Natural killer cell treated with Interleukin-12 subunit alpha and Interleukin-12 subunit beta and Interleukin-15 and Interleukin-18, amount 100 ng/mL, for 72 hours (primary cell): ENCODE measurements at regions not wholly inside any gene's neighbourhood (a gene's known extent, or its start where the extent isn't known, plus 50 kb on each side); places are given as distances from the start of the nearest gene placed in this dataset.

ENCODE experiments used
- ATAC-seq, 2 donors: fragments of 150-1000 bp; cut with Tn5 transposase in 1 of 2; sonication (Bioruptor Pico), chemical (Tn5 transposase) in 1 of 2; 2 replicates each; pipeline ENCODE4 v1.10.0; 2021
- DNase-seq: peaks from one replicate; pipeline ENCODE4 v3.0.0; 2022; ENCODE audit warnings: low spot score
- H3K27ac Mint-ChIP-seq, 2 donors: 1 replicate in 1 of 2; 2 replicates in 1 of 2; pipeline ENCODE4 v1.8.0; 2022; ENCODE audit warnings: mixed read lengths in 2 of 2, mild to moderate bottlenecking in 1 of 2, moderate library complexity in 1 of 2
- H3K27me3 Mint-ChIP-seq, 2 donors: 1 replicate in 1 of 2; 2 replicates in 1 of 2; pipeline ENCODE4 v1.8.0; 2022; ENCODE audit warnings: mixed read lengths in 2 of 2
- H3K36me3 Mint-ChIP-seq: one replicate; pipeline ENCODE4 v1.8.0; 2022; ENCODE audit warnings: mixed read lengths
- H3K4me1 Mint-ChIP-seq, 2 donors: 1 replicate in 1 of 2; 2 replicates in 1 of 2; pipeline ENCODE4 v1.8.0; 2022; ENCODE audit warnings: low read depth in 2 of 2, mixed read lengths in 2 of 2, mild to moderate bottlenecking in 1 of 2
- H3K4me3 Mint-ChIP-seq: one replicate; pipeline ENCODE4 v1.8.0; 2022; ENCODE audit warnings: mixed read lengths
- H3K9me3 Mint-ChIP-seq: 2 replicates; pipeline ENCODE4 v1.8.0; 2022; ENCODE audit warnings: mixed read lengths

DNA sequence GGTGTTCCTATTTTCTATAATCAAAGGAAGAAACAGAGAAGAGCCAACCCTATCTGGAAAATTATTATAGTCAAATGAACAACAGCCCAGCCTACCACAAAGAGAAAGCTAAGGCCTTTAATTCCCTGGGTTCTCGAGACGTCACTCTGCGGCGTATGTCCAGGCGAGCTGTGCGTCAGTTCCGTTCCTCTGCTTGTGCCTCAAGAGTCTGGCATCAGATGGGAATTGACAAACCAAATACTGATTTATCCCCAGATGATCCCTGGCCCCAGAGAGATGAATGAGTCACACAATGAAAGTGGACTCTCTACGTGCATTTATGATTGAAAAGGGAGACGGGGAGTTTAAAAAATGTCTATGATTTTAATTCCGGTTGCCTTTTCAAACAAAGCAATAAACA lies 151.6 kb upstream of the PDE10A start:
- H3K36me3 Mint-ChIP-seq, result no peaks in the 10 kb centered on the region
- H3K9me3 Mint-ChIP-seq, result peaks cover 6% of the 10 kb centered on the region
- ATAC-seq (no peak), DNase-seq (no peak)
- H3K27ac Mint-ChIP-seq, result no peak overlapping the region
- peaks cover 22 to 30% of the 10 kb centered on the region in 2 donors for H3K27me3 Mint-ChIP-seq
- H3K4me1 Mint-ChIP-seq, result no peaks in the 10 kb centered on the region
- H3K4me3 Mint-ChIP-seq, result no peak overlapping the region

DNA sequence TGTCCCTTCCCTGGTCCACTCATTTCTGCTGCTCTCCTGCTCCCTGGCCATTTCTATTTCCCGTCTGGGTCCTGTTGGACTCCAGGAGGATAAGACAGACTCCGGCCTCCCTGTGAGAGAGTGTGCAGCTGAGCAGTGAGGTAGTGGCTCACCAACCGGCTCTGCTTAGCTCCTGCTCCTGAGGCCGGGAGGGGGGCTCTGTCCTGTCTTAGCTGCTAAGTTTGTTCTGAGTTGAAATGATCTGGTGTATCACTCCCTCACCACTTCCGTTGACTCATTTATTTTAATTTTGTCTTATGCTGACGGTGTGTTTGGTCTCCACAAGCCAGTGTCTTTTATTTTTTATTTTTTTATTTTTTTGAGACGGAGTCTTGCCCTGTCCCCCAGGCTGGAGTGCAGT lies 148.5 kb upstream of the PDE10A start:
- DNase-seq (no peak), ATAC-seq (no peak)
- no peak overlapping the region for H3K27ac Mint-ChIP-seq

DNA sequence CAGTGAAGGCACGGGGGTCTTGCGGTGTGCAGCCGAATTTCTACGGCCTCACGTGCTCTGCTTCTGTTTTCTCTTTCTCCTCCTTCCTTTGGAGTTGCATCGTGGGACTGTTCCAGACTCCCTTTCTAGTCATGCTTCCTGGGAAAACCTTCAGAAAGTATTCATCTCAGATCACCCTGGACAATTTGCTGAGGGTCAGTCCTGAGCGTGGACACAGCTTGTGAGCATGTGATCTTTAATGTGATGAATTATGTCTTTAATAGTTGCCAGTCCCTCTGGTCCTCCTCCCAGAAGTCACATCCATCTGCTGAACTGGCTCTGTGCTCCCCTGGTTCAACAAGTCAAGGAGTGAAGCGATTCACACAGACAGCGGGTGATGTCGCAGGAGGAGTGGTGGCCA lies 145.0 kb upstream of the PDE10A start:
- H3K4me3 Mint-ChIP-seq, result no peak overlapping the region
- peaks cover 6% of the 10 kb centered on the region for H3K9me3 Mint-ChIP-seq

More for the DNA sequence above, 148.5 kb upstream of the PDE10A start:
- H3K9me3 Mint-ChIP-seq, result peaks cover 6% of the 10 kb centered on the region
- no peaks in the 10 kb centered on the region for H3K4me1 Mint-ChIP-seq
- H3K36me3 Mint-ChIP-seq, result no peaks in the 10 kb centered on the region
- no peak overlapping the region for H3K4me3 Mint-ChIP-seq
- H3K27me3 Mint-ChIP-seq, result peaks cover 11 to 16% of the 10 kb centered on the region in 2 donors

DNA sequence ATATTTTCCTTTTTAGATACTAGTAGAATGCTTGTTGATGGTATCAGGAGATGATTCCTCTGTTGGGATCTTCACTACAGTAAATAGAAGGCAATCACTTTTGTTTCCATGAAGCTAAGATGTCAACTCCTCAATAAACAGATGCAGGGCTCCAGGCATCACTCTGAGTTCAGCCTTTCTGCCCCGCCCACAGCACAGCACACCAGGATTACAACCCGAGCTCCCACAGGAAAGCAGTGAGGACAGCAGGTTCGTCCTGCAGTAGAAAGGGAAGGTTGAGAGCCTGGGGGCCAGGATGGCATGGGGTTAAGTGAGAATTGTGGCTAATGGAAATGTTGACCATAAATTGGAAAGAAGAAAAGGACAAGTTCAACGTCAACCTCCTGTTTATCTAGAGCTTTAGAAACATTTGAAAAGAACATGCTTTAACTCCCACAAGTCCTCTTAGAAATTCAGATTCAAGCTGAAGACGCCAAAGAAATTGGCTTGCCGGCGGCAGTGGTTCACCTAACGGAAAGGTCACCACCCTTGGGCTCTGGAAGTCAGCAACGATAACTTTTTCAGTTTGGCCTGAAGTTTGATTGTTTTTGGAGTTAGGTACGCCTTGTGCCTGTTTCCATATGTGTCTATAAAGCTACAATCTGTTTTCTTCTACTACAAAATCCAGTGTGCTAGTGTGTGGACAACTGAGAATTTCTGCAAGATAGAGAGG lies 144.4 kb upstream of the PDE10A start:
- no peak for ATAC-seq
- Mint-ChIP-seq H3K27ac (no peak overlapping the region), H3K27me3 (peaks cover 11 to 21% of the 10 kb centered on the region in 2 donors), H3K4me3 (no peak overlapping the region), H3K4me1 (peaks cover 0 to 4% of the 10 kb centered on the region in 2 donors), H3K9me3 (peaks cover 6% of the 10 kb centered on the region), H3K36me3 (no peaks in the 10 kb centered on the region)
- no peak for DNase-seq

More for the DNA sequence above, 145.0 kb upstream of the PDE10A start:
- H3K4me1 Mint-ChIP-seq, result peaks cover 0 to 4% of the 10 kb centered on the region in 2 donors
- ATAC-seq (no peak), DNase-seq (no peak)
- H3K27me3 Mint-ChIP-seq, result peaks cover 11 to 21% of the 10 kb centered on the region in 2 donors
- H3K36me3 Mint-ChIP-seq, result no peaks in the 10 kb centered on the region
- H3K27ac Mint-ChIP-seq, result no peak overlapping the region

DNA sequence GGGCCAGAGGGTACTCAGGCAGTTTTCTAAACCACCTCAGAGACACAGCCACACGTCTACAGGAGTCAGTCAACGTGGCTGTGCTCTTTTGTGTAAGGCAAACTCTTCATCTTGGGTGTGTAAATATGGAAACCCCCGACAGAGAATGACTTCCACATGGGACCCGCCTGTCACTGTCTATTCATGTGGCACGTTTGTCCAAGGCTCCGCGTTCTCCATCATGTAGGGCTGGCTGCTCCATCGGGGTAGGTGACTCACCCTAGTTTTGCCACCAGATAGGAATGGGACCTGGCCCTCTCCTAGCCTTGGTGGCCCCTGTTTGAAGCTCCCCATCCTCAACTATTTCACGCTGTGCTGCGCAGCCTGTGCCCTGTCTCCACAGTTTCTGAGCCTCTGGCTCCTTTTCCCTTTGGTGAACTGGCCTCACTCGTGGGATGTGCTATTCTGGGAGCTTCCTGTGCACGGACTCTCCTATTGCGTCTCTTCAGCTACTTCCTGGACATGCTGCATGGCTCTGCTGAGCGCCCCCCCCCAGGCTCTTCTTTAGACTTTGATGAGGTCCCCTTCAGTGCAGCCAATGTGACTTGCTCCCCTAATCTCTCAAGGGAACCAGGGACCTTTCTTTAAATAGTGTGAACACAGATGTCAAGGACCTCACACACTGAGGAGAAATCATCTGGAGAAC lies 143.2 kb upstream of the PDE10A start:
- H3K4me3 Mint-ChIP-seq, result no peak overlapping the region

DNA sequence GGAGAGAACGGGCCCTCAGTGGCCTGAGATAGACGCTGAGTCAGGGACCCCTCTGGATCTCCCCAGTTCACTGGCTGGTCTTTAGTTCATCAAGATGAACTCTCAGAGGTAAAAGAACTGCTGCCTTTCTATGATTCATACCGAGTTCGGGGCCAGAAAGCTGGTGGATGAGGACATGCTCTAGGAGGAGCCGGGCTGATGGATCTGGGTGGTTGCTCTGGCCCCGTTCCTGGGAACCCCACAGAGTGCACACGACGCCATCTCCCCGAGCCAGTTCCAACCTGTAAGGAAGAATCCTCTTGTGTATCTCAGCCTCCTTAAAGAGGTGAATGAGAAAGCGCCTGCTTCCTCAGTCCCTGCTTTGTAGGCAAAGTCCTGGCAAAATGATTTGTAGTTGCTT lies 142.6 kb upstream of the PDE10A start:
- Mint-ChIP-seq H3K36me3 (no peaks in the 10 kb centered on the region), H3K9me3 (peaks cover 5% of the 10 kb centered on the region), H3K27me3 (peaks cover 11 to 16% of the 10 kb centered on the region in 2 donors), H3K27ac (no peak overlapping the region), H3K4me1 (peaks cover 0 to 4% of the 10 kb centered on the region in 2 donors), H3K4me3 (no peak overlapping the region)
- ATAC-seq (no peak), DNase-seq (no peak)

More for the DNA sequence above, 143.2 kb upstream of the PDE10A start:
- no peak for DNase-seq
- H3K36me3 Mint-ChIP-seq, result no peaks in the 10 kb centered on the region
- no peak overlapping the region for H3K27ac Mint-ChIP-seq
- peaks cover 6% of the 10 kb centered on the region for H3K9me3 Mint-ChIP-seq
- no peak for ATAC-seq
- H3K27me3 Mint-ChIP-seq, result peaks cover 11 to 18% of the 10 kb centered on the region in 2 donors
- peaks cover 0 to 4% of the 10 kb centered on the region in 2 donors for H3K4me1 Mint-ChIP-seq

DNA sequence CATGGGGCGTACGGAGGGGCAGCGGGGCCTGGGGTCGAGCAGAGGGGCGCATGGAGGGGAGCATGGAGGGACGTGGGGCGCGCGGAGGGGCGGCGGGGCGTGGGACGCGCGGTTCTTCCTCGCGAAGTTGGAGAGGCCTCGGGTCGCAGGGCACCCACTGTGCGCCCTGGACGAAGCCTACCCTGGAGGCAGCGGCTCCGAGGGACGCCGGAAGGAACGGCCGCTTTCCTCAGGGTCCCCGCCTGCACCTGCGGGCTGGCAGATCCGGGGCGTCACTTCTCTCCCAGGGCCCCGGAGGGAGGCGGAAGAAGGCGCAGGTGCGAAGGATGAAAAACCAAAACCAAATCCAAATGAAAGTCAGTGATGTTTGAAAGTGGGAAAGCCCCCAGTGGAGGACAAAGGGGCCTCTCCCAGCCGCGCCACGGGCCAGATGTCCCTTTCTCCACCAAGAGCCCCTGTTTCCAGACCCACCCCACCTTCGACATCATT lies 142.1 kb upstream of the PDE10A start:
- H3K27me3 Mint-ChIP-seq, result peaks cover 11 to 12% of the 10 kb centered on the region in 2 donors
- H3K36me3 Mint-ChIP-seq, result no peaks in the 10 kb centered on the region
- H3K4me1 Mint-ChIP-seq, result peaks cover 0 to 4% of the 10 kb centered on the region in 2 donors

DNA sequence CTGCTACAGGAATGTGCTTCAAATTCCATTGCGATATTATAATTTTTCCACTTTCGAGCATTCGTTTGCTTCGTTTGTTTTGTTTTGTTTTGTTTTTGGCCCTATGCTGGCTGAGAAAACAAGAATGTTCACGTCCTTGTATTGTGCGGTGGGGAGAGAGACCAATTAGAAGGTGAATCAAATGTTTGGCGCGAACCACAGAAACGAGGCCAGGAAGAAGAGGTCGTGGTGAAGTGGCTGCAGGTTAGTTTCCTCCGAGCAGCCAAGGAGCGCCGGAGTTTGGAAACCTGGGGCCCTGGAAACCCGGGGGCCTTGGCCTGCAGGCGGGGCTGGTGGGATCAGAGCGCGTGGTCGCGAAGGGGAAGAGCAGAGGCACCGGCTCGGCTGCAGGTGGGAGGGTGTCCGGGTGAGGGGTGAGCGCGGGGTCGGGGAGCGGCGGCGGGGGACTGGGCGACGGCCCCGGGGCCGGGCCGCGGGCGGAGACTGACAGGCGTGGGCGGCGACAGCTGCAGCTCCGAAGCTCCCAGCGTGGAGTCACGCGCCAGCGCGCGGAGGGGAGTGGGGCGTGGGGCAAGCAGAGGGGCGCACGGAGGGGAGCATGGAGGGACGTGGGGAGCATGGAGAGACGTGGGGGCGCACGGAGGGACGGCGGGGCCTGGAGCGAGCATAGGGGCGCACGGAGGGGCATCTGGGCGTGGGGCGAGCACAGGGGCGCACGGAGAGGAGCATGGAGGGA lies 141.5 kb upstream of the PDE10A start:
- peaks cover 0 to 4% of the 10 kb centered on the region in 2 donors for H3K4me1 Mint-ChIP-seq
- ATAC-seq, result no peak
- no peak overlapping the region for H3K4me3 Mint-ChIP-seq
- H3K9me3 Mint-ChIP-seq, result no peaks in the 10 kb centered on the region
- no peak for DNase-seq
- H3K36me3 Mint-ChIP-seq, result no peaks in the 10 kb centered on the region
- no peak overlapping the region for H3K27ac Mint-ChIP-seq
- peaks cover 11 to 12% of the 10 kb centered on the region in 2 donors for H3K27me3 Mint-ChIP-seq

More for the DNA sequence above, 142.1 kb upstream of the PDE10A start:
- H3K4me3 Mint-ChIP-seq, result no peak overlapping the region
- no peak overlapping the region for H3K27ac Mint-ChIP-seq
- DNase-seq (no peak), ATAC-seq (no peak)
- H3K9me3 Mint-ChIP-seq, result peaks cover under 1% of the 10 kb centered on the region

DNA sequence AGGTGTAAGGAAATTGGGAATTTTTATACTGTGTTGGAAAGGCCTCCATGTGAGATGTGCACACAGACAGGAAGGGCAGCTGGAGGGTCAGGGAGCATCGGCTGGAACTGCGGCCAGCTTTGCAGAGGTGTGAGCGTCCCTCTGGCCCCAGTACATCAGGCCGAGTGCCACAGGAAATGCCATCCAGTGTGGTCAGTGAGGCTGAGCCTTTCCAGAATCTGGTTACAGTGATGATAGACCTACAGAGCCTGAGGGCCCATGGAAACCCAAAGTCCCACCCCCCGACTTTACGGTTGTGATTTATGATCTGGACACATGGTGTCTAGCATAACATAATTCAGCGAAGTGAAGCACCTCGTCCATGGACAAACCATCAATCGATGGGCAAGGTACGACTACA lies 137.3 kb upstream of the PDE10A start:
- ATAC-seq, result no peak
- H3K9me3 Mint-ChIP-seq, result no peaks in the 10 kb centered on the region
- H3K36me3 Mint-ChIP-seq, result no peaks in the 10 kb centered on the region
- H3K27ac Mint-ChIP-seq, result no peak overlapping the region
- no peak overlapping the region for H3K4me3 Mint-ChIP-seq
- peaks cover 8 to 11% of the 10 kb centered on the region in 2 donors for H3K27me3 Mint-ChIP-seq
- DNase-seq, result no peak
- peaks cover 0 to 4% of the 10 kb centered on the region in 2 donors for H3K4me1 Mint-ChIP-seq

DNA sequence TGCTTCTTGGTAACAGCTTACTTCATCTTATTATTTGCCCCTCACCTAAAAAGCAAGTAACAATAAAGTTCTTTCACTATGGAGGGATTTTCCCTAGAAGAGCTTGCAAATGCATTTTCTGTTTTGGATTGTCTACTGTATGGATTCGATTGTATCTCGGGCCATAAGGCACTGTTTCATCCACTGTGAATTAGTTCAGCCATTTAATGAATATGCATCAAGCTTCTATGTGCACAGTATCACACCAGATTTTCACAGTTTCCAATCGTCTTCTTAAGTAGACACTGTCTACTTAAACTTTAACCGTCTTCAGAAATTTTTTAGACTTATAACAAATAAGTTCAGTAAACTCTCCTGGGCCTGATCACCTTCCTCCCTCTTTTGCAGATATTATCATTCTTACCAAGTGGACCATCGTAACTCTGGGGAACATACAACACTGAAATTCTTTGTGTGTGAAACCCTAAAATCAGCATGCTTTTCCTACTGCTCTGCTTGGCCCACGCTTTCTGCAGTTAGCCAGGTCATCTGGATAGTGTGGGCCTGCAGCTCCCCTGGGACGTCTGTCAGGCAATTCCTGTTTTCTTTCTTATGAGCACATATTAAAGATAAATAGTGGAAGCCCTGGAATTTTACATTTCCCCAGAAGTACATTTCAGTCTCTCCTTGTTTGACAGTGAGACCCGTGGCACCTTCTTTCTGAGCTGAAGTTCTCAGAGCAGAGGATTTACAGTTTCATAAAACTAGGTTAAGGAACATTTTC lies 136.5 kb upstream of the PDE10A start:
- ATAC-seq (no peak), DNase-seq (no peak)
- peaks cover 0 to 4% of the 10 kb centered on the region in 2 donors for H3K4me1 Mint-ChIP-seq
- H3K27ac Mint-ChIP-seq, result no peak overlapping the region
- H3K9me3 Mint-ChIP-seq, result no peaks in the 10 kb centered on the region
- no peaks in the 10 kb centered on the region for H3K36me3 Mint-ChIP-seq
- H3K4me3 Mint-ChIP-seq, result no peak overlapping the region
- peaks cover 10% of the 10 kb centered on the region in 2 donors for H3K27me3 Mint-ChIP-seq

DNA sequence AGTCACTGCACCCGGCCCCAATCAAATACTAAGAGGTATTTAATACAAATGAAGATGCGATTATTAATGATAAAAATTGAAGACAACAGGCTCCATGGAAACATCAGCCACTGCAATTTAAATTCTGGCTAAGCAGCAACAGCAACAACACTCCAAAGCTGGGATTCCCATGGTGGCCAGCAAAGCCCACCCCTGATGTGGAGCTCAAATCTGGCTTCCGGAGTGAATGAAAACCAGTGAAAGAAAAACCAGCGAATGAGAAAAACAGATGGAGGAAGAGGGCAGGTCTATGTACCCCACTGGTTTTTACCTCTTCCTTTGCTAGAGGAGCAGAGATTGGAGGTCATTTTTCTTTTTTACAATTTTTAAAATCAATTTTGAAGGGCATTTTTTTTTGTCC lies 135.9 kb upstream of the PDE10A start:
- DNase-seq (no peak), ATAC-seq (no peak)
- H3K27ac Mint-ChIP-seq, result no peak overlapping the region
- H3K27me3 Mint-ChIP-seq, result peaks cover 4 to 5% of the 10 kb centered on the region in 2 donors
- H3K4me3 Mint-ChIP-seq, result no peak overlapping the region
- no peaks in the 10 kb centered on the region for H3K9me3 Mint-ChIP-seq
- H3K4me1 Mint-ChIP-seq, result no peaks in the 10 kb centered on the region
- H3K36me3 Mint-ChIP-seq, result no peaks in the 10 kb centered on the region

DNA sequence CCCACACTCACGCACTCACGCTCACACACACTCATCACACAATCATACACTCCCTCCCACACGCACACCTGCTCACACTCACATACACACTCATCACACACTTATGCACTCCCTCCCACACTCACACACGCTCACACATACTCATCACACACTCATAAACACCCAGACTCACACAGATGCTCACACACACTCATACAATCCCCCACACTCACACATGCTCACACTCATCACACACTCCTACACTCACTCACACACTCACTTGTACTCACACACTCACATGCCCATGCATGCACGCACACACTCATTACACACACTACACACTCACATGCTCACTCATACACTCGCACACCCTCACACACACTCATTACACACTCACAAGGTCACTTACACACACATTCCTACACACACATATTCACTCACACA lies 131.1 kb upstream of the PDE10A start:
- Mint-ChIP-seq H3K27ac (no peak overlapping the region), H3K27me3 (peaks cover 0 to 7% of the 10 kb centered on the region in 2 donors), H3K4me3 (no peak overlapping the region), H3K9me3 (no peaks in the 10 kb centered on the region), H3K4me1 (no peaks in the 10 kb centered on the region), H3K36me3 (no peaks in the 10 kb centered on the region)
- ATAC-seq (no peak), DNase-seq (no peak)

DNA sequence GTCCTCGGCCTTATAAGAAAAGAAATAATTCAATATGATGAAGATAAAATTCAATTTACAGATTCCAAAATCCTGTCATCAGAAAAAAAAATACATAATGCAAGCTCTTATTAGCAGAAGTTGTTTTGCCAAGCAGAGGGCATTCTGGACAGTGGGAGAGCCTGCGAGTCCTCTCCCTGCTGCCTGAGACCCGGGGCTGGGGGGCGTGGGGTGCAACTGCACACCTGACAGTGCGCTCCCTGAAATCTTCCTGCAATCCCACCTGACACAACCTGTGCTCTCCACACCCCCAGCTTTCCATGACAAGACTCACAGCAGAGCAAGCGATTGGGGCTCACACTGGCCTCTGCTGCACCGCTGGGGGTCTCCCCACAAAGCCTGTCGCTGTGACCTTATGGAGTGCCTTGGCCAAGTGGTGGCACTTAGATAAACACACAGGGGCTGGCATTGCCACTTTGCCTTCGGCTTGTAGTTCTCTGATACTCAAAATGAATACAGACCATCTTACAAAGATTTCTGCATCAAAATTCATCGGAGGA lies 130.3 kb upstream of the PDE10A start:
- ATAC-seq, result no peak
- no peaks in the 10 kb centered on the region for H3K9me3 Mint-ChIP-seq
- DNase-seq, result no peak
- no peaks in the 10 kb centered on the region for H3K36me3 Mint-ChIP-seq
- H3K27ac Mint-ChIP-seq, result no peak overlapping the region
- peaks cover 6 to 10% of the 10 kb centered on the region in 2 donors for H3K27me3 Mint-ChIP-seq
- H3K4me1 Mint-ChIP-seq, result no peaks in the 10 kb centered on the region
- H3K4me3 Mint-ChIP-seq, result no peak overlapping the region
